ENCODE measurements at regions not wholly inside any gene's neighbourhood (a gene's known extent, or its start where the extent isn't known, plus 50 kb on each side); places are given as distances from the start of the nearest gene placed in this dataset.
"Not testable (repeated sequence)": the region's sequence is repeated elsewhere in the genome, so short reads cannot be mapped to it uniquely, and the experiment has no call there.

GRCh38 chr13:59270327-59270726 is 893.4 kb downstream of the DIAPH3 start:
- H3K27ac ChIP-seq (ENCODE audit: low read depth, low read length): no peak overlapping the region
- no peaks in the 10 kb centered on the region for H3K36me3 ChIP-seq (ENCODE audit: insufficient read depth, low read length)
- H3K27me3 ChIP-seq (ENCODE audit: insufficient read depth, low read length): no peaks in the 10 kb centered on the region
- no peak overlapping the region for H3K4me3 ChIP-seq (ENCODE audit: low read length)
- H3K9me3 ChIP-seq (ENCODE audit: insufficient read depth, low read depth, low read length): no peaks in the 10 kb centered on the region
- no peaks in the 10 kb centered on the region; the same call in 1 of the 2 replicates for H3K4me1 ChIP-seq (ENCODE audit: insufficient read depth, low read length)
- no peak overlapping the region for H3K9ac ChIP-seq (ENCODE audit: low read depth, low read length)

- Histone ChIP-seq H3K36me3 (ENCODE audit: insufficient read depth, low read length) (no peaks in the 10 kb centered on the region), H3K27ac (ENCODE audit: low read depth, low read length) (no peak overlapping the region), H3K27me3 (ENCODE audit: insufficient read depth, low read length) (peaks cover 10% of the 10 kb centered on the region), H3K9me3 (ENCODE audit: insufficient read depth, low read depth, low read length) (no peaks in the 10 kb centered on the region), H3K9ac (ENCODE audit: low read depth, low read length) (no peak overlapping the region; the same call in 1 of the 2 replicates), H3K4me1 (ENCODE audit: insufficient read depth, low read length) (no peaks in the 10 kb centered on the region), H3K4me3 (ENCODE audit: low read length) (no peak overlapping the region)
- WGBS: 42% methylated on average over 1 of the region's 1 CpG
Measured at GRCh38 chr13:59274958-59275727, 888.6 kb downstream of the DIAPH3 start.

GRCh38 chr13:59276436-59276835 is 887.3 kb downstream of the DIAPH3 start:
- no peaks in the 10 kb centered on the region for H3K4me1 ChIP-seq (ENCODE audit: insufficient read depth, low read length)
- H3K27me3 ChIP-seq (ENCODE audit: insufficient read depth, low read length): peaks cover 23% of the 10 kb centered on the region
- H3K9me3 ChIP-seq (ENCODE audit: insufficient read depth, low read depth, low read length): no peaks in the 10 kb centered on the region
- H3K27ac ChIP-seq (ENCODE audit: low read depth, low read length): no peak overlapping the region
- H3K36me3 ChIP-seq (ENCODE audit: insufficient read depth, low read length): no peaks in the 10 kb centered on the region
- H3K4me3 ChIP-seq (ENCODE audit: low read length): no peak overlapping the region
- H3K9ac ChIP-seq (ENCODE audit: low read depth, low read length): no peak overlapping the region

GRCh38 chr13:59277106-59277505 is 886.6 kb downstream of the DIAPH3 start:
- Histone ChIP-seq H3K9me3 (ENCODE audit: insufficient read depth, low read depth, low read length) (no peaks in the 10 kb centered on the region), H3K27ac (ENCODE audit: low read depth, low read length) (no peak overlapping the region), H3K4me3 (ENCODE audit: low read length) (no peak overlapping the region), H3K36me3 (ENCODE audit: insufficient read depth, low read length) (no peaks in the 10 kb centered on the region), H3K27me3 (ENCODE audit: insufficient read depth, low read length) (peaks cover 26% of the 10 kb centered on the region), H3K4me1 (ENCODE audit: insufficient read depth, low read length) (no peaks in the 10 kb centered on the region), H3K9ac (ENCODE audit: low read depth, low read length) (no peak overlapping the region)

GRCh38 chr13:59279028-59279427 is 884.7 kb downstream of the DIAPH3 start:
- Histone ChIP-seq H3K36me3 (ENCODE audit: insufficient read depth, low read length) (no peaks in the 10 kb centered on the region), H3K4me1 (ENCODE audit: insufficient read depth, low read length) (no peaks in the 10 kb centered on the region), H3K9ac (ENCODE audit: low read depth, low read length) (no peak overlapping the region), H3K4me3 (ENCODE audit: low read length) (no peak overlapping the region), H3K27me3 (ENCODE audit: insufficient read depth, low read length) (peaks cover 35% of the 10 kb centered on the region), H3K9me3 (ENCODE audit: insufficient read depth, low read depth, low read length) (no peaks in the 10 kb centered on the region), H3K27ac (ENCODE audit: low read depth, low read length) (no peak overlapping the region)
- WGBS: 80% methylated on average over 2 of the region's 2 CpGs

- peaks cover 35% of the 10 kb centered on the region for H3K27me3 ChIP-seq (ENCODE audit: insufficient read depth, low read length)
- no peaks in the 10 kb centered on the region for H3K9me3 ChIP-seq (ENCODE audit: insufficient read depth, low read depth, low read length)
- WGBS: 96% methylated on average over 3 of the region's 3 CpGs
- no peak overlapping the region for H3K9ac ChIP-seq (ENCODE audit: low read depth, low read length)
- no peaks in the 10 kb centered on the region for H3K4me1 ChIP-seq (ENCODE audit: insufficient read depth, low read length)
- H3K4me3 ChIP-seq (ENCODE audit: low read length): no peak overlapping the region
- H3K36me3 ChIP-seq (ENCODE audit: insufficient read depth, low read length): no peaks in the 10 kb centered on the region
- H3K27ac ChIP-seq (ENCODE audit: low read depth, low read length): no peak overlapping the region
Measured at GRCh38 chr13:59279576-59279975, 884.2 kb downstream of the DIAPH3 start.

- H3K9ac ChIP-seq (ENCODE audit: low read depth, low read length): no peak overlapping the region
- peaks cover 35% of the 10 kb centered on the region for H3K27me3 ChIP-seq (ENCODE audit: insufficient read depth, low read length)
- 87% methylated on average over 2 of the region's 2 CpGs for WGBS
- no peaks in the 10 kb centered on the region for H3K4me1 ChIP-seq (ENCODE audit: insufficient read depth, low read length)
- no peaks in the 10 kb centered on the region for H3K36me3 ChIP-seq (ENCODE audit: insufficient read depth, low read length)
- no peak overlapping the region for H3K27ac ChIP-seq (ENCODE audit: low read depth, low read length)
- H3K9me3 ChIP-seq (ENCODE audit: insufficient read depth, low read depth, low read length): no peaks in the 10 kb centered on the region
- H3K4me3 ChIP-seq (ENCODE audit: low read length): no peak overlapping the region
Measured at GRCh38 chr13:59280297-59280696, 883.4 kb downstream of the DIAPH3 start.

- peaks cover 35% of the 10 kb centered on the region for H3K27me3 ChIP-seq (ENCODE audit: insufficient read depth, low read length)
- H3K36me3 ChIP-seq (ENCODE audit: insufficient read depth, low read length): no peaks in the 10 kb centered on the region
- no peak overlapping the region for H3K27ac ChIP-seq (ENCODE audit: low read depth, low read length)
- no peak overlapping the region for H3K4me3 ChIP-seq (ENCODE audit: low read length)
- no peaks in the 10 kb centered on the region for H3K9me3 ChIP-seq (ENCODE audit: insufficient read depth, low read depth, low read length)
- no peaks in the 10 kb centered on the region for H3K4me1 ChIP-seq (ENCODE audit: insufficient read depth, low read length)
- no peak overlapping the region for H3K9ac ChIP-seq (ENCODE audit: low read depth, low read length)
- WGBS: 75% methylated on average over 8 of the region's 8 CpGs
Measured at GRCh38 chr13:59281453-59281852, 882.3 kb downstream of the DIAPH3 start.

GRCh38 chr13:59292240-59292639 is 871.5 kb downstream of the DIAPH3 start:
- H3K36me3 ChIP-seq (ENCODE audit: insufficient read depth, low read length); H3K4me3 ChIP-seq (ENCODE audit: low read length); H3K27me3 ChIP-seq (ENCODE audit: insufficient read depth, low read length); H3K9ac ChIP-seq (ENCODE audit: low read depth, low read length); H3K9me3 ChIP-seq (ENCODE audit: insufficient read depth, low read depth, low read length); H3K4me1 ChIP-seq (ENCODE audit: insufficient read depth, low read length); H3K27ac ChIP-seq (ENCODE audit: low read depth, low read length): not testable (repeated sequence)
- WGBS: 96% methylated on average over 5 of the region's 5 CpGs

GRCh38 chr13:59299584-59299983 is 864.1 kb downstream of the DIAPH3 start:
- no peak overlapping the region for H3K27ac ChIP-seq (ENCODE audit: low read depth, low read length)
- no peak overlapping the region for H3K9ac ChIP-seq (ENCODE audit: low read depth, low read length)
- no peak overlapping the region for H3K4me3 ChIP-seq (ENCODE audit: low read length)
- 84% methylated on average over 1 of the region's 1 CpG for WGBS
- no peaks in the 10 kb centered on the region for H3K9me3 ChIP-seq (ENCODE audit: insufficient read depth, low read depth, low read length)
- H3K4me1 ChIP-seq (ENCODE audit: insufficient read depth, low read length): no peaks in the 10 kb centered on the region
- H3K27me3 ChIP-seq (ENCODE audit: insufficient read depth, low read length): no peaks in the 10 kb centered on the region
- no peaks in the 10 kb centered on the region for H3K36me3 ChIP-seq (ENCODE audit: insufficient read depth, low read length)

GRCh38 chr13:59300355-59301173 is 863.2 kb downstream of the DIAPH3 start:
- Histone ChIP-seq H3K4me3 (ENCODE audit: low read length) (no peak overlapping the region), H3K27me3 (ENCODE audit: insufficient read depth, low read length) (no peaks in the 10 kb centered on the region), H3K36me3 (ENCODE audit: insufficient read depth, low read length) (no peaks in the 10 kb centered on the region), H3K27ac (ENCODE audit: low read depth, low read length) (no peak overlapping the region), H3K4me1 (ENCODE audit: insufficient read depth, low read length) (no peaks in the 10 kb centered on the region), H3K9me3 (ENCODE audit: insufficient read depth, low read depth, low read length) (no peaks in the 10 kb centered on the region), H3K9ac (ENCODE audit: low read depth, low read length) (no peak overlapping the region)
- WGBS: 91% methylated on average over 9 of the region's 9 CpGs
